GM12865 (cell line): ENCODE measurements at regions not wholly inside any gene's neighbourhood (a gene's known extent, or its start where the extent isn't known, plus 50 kb on each side); places are given as distances from the start of the nearest gene placed in this dataset.

Source experiments
- DNase-seq: peaks from one replicate; pipeline ENCODE4 v3.0.0; 2010; ENCODE audit warnings: low read depth
- H3K4me3 ChIP-seq: 2 replicates; pipeline ENCODE4 v1.5.1; 2011; ENCODE audit warnings: mild to moderate bottlenecking, low read depth, low read length, control low read depth
- CTCF ChIP-seq: IDR thresholded peaks from 2 replicates; pipeline ENCODE4 v1.5.1; 2011; ENCODE audit warnings: low read length, control low read depth, low read depth, inconsistent platforms; ENCODE audit not compliant: insufficient read depth; ENCODE audit errors: missing control alignments

- no peak for TF ChIP-seq CTCF
- no peak for DNase-seq
- H3K4me3 ChIP-seq, result no peak overlapping the region
These were observed 296.5 kb upstream of the KAZN start for GRCh38 chr1:14302025-14302424.

- H3K4me3 ChIP-seq, result no peak overlapping the region
- no peak for TF ChIP-seq CTCF
- DNase-seq, result no peak
These were observed 295.5 kb upstream of the KAZN start for GRCh38 chr1:14303011-14303410.

- DNase-seq, result no peak
- TF ChIP-seq CTCF, result no peak
These were observed 294.1 kb upstream of the KAZN start for GRCh38 chr1:14304381-14304865.

GRCh38 chr1:14308460-14308859 lies 290.0 kb upstream of the KAZN start:
- TF ChIP-seq CTCF, result no peak
- DNase-seq, result no peak
- H3K4me3 ChIP-seq, result no peak overlapping the region

More at GRCh38 chr1:14304381-14304865, 294.1 kb upstream of the KAZN start:
- H3K4me3 ChIP-seq, result no peak overlapping the region

- no peak overlapping the region for H3K4me3 ChIP-seq
- DNase-seq, result no peak
- no peak for TF ChIP-seq CTCF
These were observed 288.5 kb upstream of the KAZN start for GRCh38 chr1:14309984-14310383.

- no peak overlapping the region for H3K4me3 ChIP-seq
- DNase-seq, result no peak
- TF ChIP-seq CTCF, result no peak
These were observed 288.0 kb upstream of the KAZN start for GRCh38 chr1:14310476-14310875.

- TF ChIP-seq CTCF, result no peak
- no peak overlapping the region for H3K4me3 ChIP-seq
- DNase-seq, result no peak
These were observed 284.6 kb upstream of the KAZN start for GRCh38 chr1:14313731-14314431.
